HG03432 (cell line): ENCODE measurements at regions not wholly inside any gene's neighbourhood (a gene's known extent, or its start where the extent isn't known, plus 50 kb on each side); places are given as distances from the start of the nearest gene placed in this dataset.
"Not testable (repeated sequence)": the region's sequence is repeated elsewhere in the genome, so short reads cannot be mapped to it uniquely, and the experiment has no call there.

Experiments
- ATAC-seq: cut with Tn5 transposase; IDR thresholded peaks from one replicate; pipeline ENCODE4 v1.9.1; 2021; ENCODE audit warnings: mild to moderate bottlenecking, moderate library complexity; ENCODE audit not compliant: unreplicated experiment

DNA sequence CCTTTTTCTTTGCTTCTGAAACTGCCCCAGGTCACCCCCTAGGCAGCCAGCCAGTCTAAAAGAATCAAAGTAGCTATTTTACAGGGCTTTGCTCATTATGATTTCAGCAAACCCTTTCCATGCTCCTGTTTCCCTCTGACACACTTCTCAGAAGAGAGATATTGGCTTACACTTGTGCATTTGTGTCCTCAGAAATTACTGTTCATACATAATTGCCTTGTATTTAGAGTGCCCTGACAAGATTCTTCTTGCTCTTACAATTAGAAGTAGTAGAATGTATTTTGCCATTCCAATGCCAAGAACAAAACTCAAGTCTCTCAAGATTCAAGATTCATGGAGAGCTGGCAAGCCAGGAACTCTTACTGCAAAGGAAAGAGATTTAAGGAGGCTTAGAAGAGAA, 531.0 kb upstream of the ZFP42 start:
- ATAC-seq: no peak

DNA sequence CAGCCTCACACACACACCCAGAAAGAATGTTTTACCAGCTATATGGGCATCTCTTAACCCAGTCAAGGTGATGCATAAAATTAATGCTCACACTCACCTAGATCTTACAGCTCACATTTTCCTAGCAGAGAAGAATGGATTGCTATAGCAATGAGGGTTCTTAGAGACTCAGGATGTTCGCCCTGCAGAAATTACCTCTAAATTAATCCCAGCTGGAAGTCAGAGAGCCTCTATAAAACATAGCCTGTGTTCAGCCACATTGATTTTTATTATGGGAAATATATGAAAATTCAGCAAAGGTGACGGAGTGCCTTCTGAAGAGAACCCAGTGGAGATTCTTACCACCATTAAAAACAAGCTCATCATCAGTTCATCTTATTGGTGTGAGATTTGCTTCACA, 528.3 kb upstream of the ZFP42 start:
- no peak for ATAC-seq

DNA sequence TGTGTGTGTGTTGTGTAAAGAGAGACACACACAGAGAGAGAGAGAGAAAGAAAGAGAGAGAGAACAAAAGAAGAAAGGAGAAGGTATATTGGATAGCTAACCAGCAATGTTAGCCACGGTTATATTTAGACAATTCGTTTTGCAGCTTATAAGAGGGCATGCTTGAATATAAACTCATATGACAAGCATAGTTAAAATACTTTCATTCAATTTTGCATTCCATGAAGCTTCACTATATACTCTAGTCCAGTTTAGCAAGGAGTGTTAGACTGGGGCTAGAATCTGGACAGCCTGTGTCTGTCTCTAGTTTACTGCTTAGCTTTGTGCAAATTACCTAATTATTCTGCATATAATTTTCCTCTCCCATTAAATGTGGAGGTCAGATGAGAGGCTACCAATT, 525.9 kb upstream of the ZFP42 start:
- ATAC-seq: no peak

DNA sequence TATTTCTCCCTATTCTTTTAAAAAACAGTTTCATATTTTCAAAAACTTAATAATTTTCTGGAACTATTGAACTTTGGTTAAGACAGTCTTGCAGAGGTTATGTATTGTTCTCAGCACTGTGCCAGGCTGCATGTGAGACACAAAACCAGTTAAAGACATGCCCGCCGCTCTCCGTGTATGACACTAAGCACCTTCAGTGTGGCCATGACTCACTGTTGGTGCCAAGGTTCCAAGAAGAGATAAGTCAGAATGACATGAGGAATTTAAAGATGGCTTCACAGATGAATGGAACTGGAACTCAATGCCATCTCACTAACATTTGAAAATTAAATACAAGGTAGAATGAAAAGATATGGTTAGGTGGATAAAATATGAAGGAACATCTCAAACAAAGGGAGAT, 525.5 kb upstream of the ZFP42 start:
- ATAC-seq: no peak

DNA sequence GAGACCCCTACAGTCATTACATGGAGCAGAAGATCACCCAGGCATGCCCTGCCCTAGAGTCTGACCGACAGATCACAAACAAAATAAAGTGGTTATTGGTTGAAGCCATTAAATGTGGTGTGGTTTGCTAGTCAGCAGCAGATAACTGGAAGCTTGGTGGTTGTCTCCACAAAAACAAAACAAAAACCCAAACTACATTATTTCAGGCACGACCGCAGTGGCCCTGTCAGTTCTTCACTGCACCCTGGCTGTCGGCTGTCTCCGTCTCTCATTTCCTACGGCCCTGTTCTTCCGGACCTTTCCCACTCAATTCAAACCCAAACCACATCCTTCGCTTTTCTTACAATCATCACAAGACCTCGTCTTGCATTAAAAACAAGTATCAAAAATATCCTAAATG, 521.3 kb upstream of the ZFP42 start:
- no peak for ATAC-seq

DNA sequence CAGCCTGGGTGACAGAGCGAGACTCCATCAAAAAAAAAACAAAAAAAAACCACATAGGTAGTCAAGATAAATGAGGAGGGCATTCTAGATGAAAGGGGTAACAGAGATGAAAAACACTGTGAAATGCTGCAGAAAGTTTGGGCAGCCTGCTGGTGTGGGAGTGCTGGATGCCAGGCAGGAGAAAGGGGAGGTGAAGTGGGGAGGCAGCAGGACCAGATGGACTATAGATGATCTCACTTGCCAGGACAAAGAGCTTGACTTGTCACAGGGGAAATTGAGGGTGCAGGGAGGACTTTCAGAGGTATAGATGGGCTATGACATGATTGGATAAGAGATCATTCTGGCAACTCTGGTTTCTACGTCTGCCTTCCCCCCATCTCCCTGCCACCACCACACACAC, 519.7 kb upstream of the ZFP42 start:
- ATAC-seq: no peak

DNA sequence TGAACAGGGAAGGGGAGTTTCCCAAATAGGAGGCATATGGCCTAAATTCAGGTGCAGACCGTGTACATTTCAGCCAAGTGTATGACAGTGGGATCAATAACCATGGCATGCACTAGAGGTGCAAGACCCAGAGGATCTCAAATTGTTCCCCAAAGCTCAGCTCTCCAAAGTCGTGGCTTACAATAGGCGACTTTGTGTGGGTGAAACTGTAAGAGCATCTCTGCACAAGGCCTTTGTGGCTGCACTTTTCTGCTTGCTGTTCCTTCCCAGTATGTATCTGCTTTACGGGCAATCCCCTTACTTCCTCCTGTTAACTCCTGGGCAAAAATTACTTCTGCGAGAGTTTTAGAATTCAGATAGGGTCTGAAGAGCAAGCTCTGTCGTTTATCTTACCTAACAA, 518.3 kb upstream of the ZFP42 start:
- ATAC-seq: no peak

DNA sequence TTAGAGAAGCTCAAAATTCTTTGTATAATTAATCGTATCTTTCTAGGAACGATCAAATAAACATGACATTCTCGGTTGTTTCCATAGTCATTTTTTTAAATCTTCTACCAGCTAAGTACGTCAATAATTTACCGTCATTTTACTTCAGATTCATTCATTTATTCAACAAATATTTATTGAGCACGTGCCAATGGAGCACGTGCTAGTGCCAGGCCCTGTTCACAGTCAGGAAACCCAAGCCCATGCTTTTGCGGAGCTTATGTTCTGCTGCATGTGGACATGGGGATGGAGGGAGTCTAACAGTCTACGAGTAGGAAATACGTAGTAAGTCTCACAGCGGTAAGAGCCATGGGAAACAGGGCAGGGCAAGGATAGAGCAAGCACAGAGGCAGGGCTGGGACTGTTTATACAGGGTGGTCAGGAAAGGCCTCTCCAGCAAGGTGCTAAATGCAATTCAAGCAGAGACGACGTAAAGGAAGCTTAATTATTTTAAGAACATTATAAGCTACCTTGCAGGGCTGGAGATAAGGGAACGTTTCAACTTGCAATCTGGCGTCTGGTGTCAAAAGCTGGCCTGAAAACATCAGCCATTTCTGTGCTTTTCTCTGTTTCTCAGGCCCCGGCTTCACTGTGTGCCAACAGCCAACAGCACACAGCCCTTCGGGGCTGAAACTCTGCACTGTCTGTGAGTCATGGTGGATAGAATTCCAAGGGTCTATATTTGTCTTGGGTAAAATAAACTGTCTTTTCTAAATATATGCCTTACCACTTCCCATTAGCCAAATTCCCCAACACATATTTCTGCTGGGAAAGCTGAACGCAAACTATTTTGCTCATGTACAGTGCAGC, 517.1 kb upstream of the ZFP42 start:
- no peak for ATAC-seq

DNA sequence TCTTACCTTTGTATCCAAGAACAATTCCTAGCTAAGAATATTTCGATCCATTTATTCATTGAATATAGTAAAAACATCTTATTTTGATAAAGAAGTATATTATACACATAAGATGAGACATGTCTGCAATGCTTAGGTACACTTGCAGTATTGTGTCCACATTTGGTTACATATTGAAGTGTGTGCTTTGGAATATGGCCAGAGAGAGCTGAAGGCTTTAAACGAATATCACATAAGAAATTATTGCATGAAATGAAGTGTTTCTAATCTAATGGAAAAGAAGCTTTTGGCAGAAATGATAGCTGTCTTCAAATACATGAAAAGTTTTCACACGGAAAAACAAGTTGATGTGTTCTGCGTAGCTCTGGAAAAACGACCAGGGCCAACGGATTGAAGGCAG, 516.1 kb upstream of the ZFP42 start:
- ATAC-seq: no peak

DNA sequence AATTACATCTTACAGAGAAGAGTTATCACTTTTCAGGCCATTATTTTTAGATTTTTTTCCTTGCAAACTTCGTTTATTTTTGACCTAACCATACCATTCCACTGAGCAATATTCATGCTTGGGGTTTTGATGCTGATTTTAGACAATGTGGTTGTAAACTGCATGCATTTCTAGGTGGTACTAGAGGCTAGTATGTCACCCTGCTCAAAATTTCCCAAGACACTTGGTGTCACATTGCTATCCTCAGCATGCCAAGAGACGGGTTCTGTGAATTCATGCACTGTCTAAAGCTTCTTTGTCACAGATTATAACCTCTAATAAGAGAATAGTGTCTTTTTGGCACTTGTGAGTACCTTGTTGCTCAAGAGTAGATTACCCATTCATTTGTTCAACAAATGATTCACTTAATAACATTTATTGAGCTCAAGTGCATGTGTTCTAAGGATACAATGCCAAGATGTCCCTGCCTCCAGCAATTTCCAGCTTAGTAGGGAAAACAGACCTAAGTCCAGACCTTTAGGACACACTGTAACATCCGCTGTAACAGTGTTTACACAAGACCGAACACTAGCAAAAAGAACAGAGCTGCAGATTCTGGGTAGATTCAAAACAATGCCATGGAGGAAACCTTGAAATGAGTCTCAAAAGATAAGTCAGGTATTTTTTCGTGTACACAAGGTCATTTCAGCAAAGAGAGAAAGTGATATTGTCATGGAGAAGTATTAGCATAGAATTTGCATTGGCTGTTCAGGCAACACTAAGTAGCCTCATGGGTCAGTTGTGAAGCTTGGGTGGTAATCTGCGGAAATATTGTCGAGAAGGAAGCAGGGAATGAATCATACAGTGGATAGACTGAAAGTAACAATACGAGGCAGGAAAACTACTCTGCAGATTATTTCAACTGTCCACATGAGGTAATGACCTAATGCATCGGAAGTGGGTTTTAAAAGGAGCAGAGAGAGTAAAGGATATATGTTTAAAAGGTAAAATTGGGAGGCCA, 515.1 kb upstream of the ZFP42 start:
- no peak for ATAC-seq

DNA sequence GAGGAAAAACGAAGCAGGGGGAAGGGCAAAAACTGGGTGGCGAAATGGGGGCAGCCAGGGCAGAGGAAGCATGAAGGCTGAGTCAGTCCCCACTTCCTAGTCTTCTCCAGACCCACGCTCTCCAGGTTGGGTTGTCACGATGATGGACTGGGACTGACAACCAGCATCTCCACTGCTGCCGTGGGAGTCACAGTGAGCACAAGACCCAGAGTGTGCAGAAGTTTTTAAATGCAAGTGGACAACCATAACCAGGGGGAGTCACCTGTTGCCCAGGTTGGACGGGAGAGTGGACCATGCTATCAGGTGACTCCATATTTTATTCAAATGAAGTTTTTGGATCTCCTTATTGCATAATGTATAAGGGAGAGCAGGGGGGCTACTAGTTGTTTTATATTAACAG, 511.4 kb upstream of the ZFP42 start:
- ATAC-seq: no peak

DNA sequence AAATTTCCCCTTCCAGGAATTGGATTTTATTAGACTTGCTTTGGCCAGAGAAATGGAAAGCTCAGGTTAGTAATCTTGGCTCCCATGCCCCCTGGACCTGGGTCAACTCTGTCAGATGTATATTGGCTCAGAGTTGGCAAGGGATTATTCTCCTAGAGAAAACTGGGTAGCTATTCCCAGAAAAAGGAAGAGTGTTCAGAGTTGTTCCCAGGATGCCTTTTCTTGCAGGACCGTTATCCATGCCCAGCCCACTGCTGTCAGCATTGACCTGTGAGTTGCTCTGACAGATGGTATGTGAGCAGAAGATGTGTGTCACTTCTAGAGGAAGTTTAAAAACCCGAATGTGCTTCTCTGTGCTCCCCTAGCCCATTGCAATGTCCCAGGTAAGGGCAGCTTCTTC, 509.9 kb upstream of the ZFP42 start:
- no peak for ATAC-seq

DNA sequence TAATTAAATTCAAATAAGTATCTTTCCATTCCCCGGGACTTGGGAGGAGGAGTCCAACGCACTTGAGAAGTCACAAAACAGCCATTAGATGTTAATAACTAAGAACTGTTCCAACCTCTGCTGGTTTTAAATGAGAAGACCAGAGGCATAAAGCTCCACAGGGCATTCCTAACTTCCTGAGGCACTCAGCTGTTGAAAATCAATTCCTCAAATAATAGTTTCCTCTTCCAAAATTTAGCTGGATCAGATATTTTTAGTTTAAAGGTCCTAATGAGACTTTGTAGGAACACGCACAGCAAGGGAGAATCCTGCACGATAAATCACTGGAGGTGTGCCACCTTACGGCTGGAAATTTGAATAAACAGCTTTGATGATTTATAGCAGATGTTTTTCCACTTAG, 504.3 kb upstream of the ZFP42 start:
- no peak for ATAC-seq

DNA sequence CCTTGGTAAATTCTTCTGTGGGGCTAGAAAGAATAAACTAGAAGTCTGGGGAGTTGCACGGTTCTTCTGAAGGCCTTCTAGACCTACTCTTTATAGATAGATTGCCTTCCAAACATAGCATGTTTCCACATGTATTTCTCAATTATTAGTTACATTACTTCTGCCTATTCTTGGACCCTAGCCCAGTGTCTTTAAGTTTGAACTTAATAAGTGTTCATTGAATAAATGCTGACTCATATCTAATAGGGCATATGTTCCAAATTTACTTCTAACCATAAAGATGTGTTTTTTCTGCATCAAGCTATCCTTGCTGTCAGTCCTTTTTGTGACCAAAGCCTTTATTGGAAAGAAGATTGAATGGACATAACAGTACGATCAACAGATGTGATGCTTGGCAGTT, 503.6 kb upstream of the ZFP42 start:
- no peak for ATAC-seq

DNA sequence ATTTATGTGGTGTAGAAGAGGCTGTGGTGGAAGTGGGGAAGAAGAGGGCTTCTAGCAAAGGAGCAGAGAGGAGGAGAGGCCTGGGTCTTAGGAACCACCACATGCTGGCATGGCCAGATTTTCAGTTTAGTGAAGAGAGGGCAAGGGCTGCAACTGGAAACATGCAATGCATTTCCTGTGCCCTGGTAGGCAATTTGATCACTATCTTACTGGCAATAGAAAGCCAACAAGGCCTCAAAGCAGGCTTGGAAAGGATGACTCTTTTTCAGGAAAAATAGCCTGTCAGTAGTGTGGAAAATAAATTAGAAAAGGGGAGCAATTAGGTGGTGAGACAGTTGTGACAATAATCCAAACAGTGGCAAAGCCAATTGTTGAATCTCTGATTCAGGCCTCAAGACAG, 501.9 kb upstream of the ZFP42 start:
- ATAC-seq: no peak

DNA sequence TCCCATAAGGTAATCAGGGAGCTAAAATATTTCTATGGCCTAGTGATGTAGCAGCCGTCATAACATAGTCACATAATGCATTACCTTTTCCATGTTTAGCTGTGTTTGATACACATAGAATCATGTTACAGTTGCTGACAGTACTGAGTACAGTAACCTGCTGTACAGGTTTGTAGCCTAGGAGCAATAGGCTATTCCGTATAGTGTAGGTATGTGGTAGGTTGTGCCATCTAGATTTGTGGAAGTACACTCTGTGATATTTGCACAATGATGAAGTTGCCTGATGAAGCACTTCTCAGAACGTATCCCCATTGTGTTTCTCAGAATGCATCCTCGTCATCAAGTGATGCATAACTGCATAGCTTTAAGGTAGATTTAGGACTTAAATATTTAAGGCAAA, 495.6 kb upstream of the ZFP42 start:
- ATAC-seq: no peak

DNA sequence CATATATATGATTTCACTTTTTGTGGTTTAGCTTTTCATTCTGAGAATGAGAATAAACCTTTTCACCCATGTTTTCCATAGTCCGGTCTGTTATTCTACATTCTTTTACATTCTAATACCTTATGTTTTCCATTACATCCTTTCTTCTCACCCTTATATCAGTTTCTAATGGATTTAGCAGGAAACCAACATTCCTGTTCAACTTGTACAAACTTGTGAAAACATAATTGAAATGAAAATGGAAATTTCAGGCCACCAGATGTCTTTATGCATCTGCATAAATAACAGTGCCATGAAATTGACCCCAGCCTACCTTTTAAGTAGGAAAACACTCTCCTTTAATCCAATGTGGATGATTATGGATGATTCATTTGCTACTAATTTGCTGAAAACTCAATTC, 494.8 kb upstream of the ZFP42 start:
- no peak for ATAC-seq

DNA sequence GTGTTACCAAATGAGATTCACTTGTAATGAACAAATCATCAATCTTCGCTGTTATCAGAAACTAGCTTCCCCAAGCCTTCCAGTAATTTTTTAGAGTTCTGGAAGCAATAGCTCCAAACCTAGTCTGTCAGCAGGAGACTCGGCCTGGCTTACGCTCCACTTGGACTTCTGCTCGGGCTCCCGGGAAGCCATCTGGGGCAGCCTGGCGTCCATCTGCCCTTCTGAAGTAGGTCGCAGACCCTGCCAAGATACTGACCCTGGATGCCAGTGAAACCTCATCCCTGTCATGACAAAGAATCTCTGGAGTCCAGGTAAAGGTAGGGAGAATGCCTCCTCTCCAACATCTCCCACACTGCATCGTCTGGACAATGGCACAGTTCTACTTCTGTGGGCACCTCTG, 493.8 kb upstream of the ZFP42 start:
- no peak for ATAC-seq

DNA sequence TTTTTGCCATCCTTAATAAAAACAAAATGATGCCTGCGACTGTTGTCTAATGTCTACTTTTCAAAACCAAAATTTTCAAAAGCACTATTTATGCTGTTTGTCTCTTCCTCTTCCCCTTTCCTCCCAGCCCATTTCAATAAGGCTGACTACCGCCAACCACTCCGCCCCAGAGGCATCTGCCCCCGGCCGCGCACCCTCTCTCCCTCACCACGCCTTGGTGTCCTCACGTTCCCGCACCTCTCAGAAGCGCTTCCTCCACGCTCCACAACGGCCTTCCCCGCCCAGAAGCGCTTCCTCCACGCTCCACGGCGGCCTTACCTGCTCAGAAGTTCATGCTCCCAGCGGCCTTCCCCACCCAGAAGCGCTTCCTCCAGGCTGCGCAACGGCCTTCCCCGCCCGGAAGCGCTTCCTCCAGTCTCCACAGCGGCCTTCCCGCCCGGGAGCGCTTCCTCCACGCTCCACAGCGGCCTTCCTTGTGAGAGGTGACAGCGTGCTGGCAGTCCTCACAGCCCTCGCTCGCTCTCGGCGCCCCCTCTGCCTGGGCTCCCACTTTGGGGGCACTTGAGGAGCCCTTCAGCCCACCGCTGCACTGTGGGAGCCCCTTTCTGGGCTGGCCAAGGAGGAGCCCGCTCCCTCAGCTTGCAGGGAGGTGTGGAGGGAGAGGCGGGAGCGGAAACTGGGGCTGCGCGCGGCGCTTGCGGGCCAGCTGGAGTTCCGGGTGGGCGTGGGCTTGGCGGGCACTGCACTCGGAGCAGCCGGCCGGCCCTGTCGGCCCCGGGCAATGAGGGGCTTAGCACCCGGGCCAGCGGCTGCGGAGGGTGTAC, 490.4 kb upstream of the ZFP42 start:
- no peak for ATAC-seq

DNA sequence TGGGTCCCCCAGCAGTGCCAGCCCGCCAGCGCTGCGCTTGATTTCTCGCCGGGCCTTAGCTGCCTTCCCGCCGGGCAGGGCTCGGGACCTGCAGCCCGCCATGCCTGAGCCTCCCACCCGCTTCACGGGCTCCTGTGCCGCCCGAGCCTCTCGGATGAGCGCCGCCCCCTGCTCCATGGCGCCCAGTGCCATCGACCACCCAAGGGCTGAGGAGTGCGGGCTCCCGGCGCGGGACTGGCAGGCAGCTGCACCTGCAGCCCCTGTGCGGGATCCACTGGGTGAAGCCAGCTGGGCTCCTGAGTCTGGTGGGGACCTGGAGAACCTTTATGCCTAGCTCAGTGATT, 489.8 kb upstream of the ZFP42 start:
- ATAC-seq: not testable (repeated sequence)

DNA sequence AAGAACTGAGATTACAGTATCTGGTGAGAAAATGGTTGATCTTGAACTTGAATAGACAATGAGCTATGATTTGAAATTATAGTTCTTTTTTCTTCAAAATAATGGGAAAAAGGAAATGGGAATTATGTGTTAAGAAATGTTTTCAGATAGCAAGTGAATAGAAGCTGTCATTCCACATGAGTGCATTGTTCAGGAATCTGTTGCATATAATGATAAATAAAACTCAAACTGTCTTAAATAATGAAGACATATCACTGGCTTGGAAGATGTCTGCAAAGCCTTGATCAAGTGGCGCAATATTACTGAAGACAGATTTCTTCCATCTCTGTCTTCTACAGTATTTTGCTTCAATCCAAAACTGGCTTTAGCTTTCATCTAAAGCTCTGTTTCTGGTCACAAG, 479.3 kb upstream of the ZFP42 start:
- no peak for ATAC-seq
